H1 (cell line): ENCODE measurements at regions not wholly inside any gene's neighbourhood (a gene's known extent, or its start where the extent isn't known, plus 50 kb on each side); places are given as distances from the start of the nearest gene placed in this dataset.

Source experiments
- CTCF ChIA-PET: fragments of 300-600 bp; sonication (Branson Sonifier 250); formaldehyde crosslinking; loops from one replicate; lab custom pipeline; 2021; ENCODE audit not compliant: partially characterized antibody; lab: Charles Lee
- POLR2A ChIA-PET: fragments of 300-600 bp; sonication (Branson Sonifier 250); formaldehyde crosslinking; loops from one replicate; lab custom pipeline; 2021; ENCODE audit warnings: inconsistent platforms; ENCODE audit not compliant: partially characterized antibody; lab: Charles Lee
- DNase-seq, 2 experiments: peaks; one replicate each; pipeline versions ENCODE4 v3.0.0 to v3.0.0-alpha.2; 2010 to 2022; ENCODE audit warnings: low spot score in 2 of 2, low read depth in 1 of 2, mixed read lengths in 1 of 2
- FAIRE-seq: peaks from 2 replicates; lab custom pipeline; 2011; peaks lifted over from hg19 to GRCh38; lab: Jason Lieb, UNC
- H2AFZ ChIP-seq: 2 replicates; pipeline ENCODE4 v1.8.1; 2012; ENCODE audit warnings: low read length, inconsistent platforms
- H2AK5ac ChIP-seq: 2 replicates; pipeline ENCODE4 v1.6.1; 2013; ENCODE audit warnings: low read depth, low read length
- H2BK120ac ChIP-seq: replicated peaks from 2 replicates; pipeline ENCODE3; 2013; ENCODE audit warnings: low read depth, low read length, inconsistent platforms
- H2BK12ac ChIP-seq: 2 replicates; pipeline ENCODE4 v1.6.1; 2013; ENCODE audit warnings: low read depth, low read length
- H2BK15ac ChIP-seq: 2 replicates; pipeline ENCODE4 v1.6.1; 2013; ENCODE audit warnings: low read length
- H2BK20ac ChIP-seq: 2 replicates; pipeline ENCODE4 v1.6.1; 2013; ENCODE audit warnings: low read length
- H2BK5ac ChIP-seq: 2 replicates; pipeline ENCODE4 v1.6.1; 2013; ENCODE audit warnings: low read depth, low read length
- H3K14ac ChIP-seq: 2 replicates; pipeline ENCODE4 v1.6.1; 2013; ENCODE audit warnings: inconsistent platforms; ENCODE audit not compliant: insufficient read length
- H3K18ac ChIP-seq: 2 replicates; pipeline ENCODE4 v1.6.1; 2013; ENCODE audit warnings: low read length; ENCODE audit errors: extremely low read depth
- H3K23ac ChIP-seq: 2 replicates; pipeline ENCODE4 v1.6.1; 2013; ENCODE audit warnings: inconsistent platforms; ENCODE audit not compliant: insufficient read length
- H3K23me2 ChIP-seq: 2 replicates; pipeline ENCODE4 v1.6.1; 2013; ENCODE audit warnings: low read depth, low read length
- H3K27ac ChIP-seq: 2 replicates; pipeline ENCODE4 v1.6.1; 2011; ENCODE audit warnings: low read depth, low read length, inconsistent platforms
- H3K27me3 ChIP-seq, 4 experiments: replicated peaks in 1 of 4; 1 replicate in 1 of 4; 2 replicates in 3 of 4; pipeline versions ENCODE4 v1.6.1 to v1.8.1; 2011 to 2013; ENCODE audit warnings: low read length in 3 of 4, mild to moderate bottlenecking in 3 of 4, inconsistent platforms in 2 of 4, mixed read lengths in 2 of 4, moderate library complexity in 1 of 4; ENCODE audit not compliant: control insufficient read depth in 3 of 4, insufficient read depth in 3 of 4; ENCODE audit errors: extremely low read depth in 1 of 4
- H3K36me3 ChIP-seq, 4 experiments: 2 replicates each; pipeline versions ENCODE4 v1.6.1 to v1.8.1; 2011 to 2013; ENCODE audit warnings: mild to moderate bottlenecking in 4 of 4, low read length in 3 of 4, moderate library complexity in 2 of 4, control low read depth in 1 of 4, inconsistent platforms in 1 of 4; ENCODE audit not compliant: insufficient read depth in 4 of 4, control insufficient read depth in 2 of 4
- H3K4ac ChIP-seq: replicated peaks from 2 replicates; pipeline ENCODE3; 2013; ENCODE audit warnings: low read length, low read depth, mixed read lengths, inconsistent platforms; ENCODE audit not compliant: insufficient read length
- H3K4me1 ChIP-seq, 4 experiments: replicated peaks in 1 of 4; 1 replicate in 1 of 4; 2 replicates in 3 of 4; pipeline versions ENCODE4 v1.6.1 to v1.8.1; 2011 to 2013; ENCODE audit warnings: low read length in 3 of 4, inconsistent platforms in 2 of 4, mixed read lengths in 1 of 4; ENCODE audit not compliant: insufficient read depth in 4 of 4, control insufficient read depth in 3 of 4
- H3K4me2 ChIP-seq, 2 experiments: 2 replicates each; pipeline versions ENCODE4 v1.6.1 to v1.8.1; 2011 to 2013; ENCODE audit warnings: low read depth in 2 of 2, low read length in 2 of 2, control low read depth in 1 of 2, inconsistent platforms in 1 of 2, mild to moderate bottlenecking in 1 of 2; ENCODE audit not compliant: insufficient read depth in 1 of 2
- H3K4me3 ChIP-seq, 4 experiments: fragments of 200-600, 300-600 bp in 1 of 4; sonication (generic), shearing (Covaris generic), sonication (Bioruptor Twin) in 1 of 4; 2 replicates each; pipeline versions ENCODE4 v1.5.1 to v1.8.1; 2011 to 2016; ENCODE audit warnings: low read length in 4 of 4, low read depth in 3 of 4, control low read depth in 2 of 4, inconsistent platforms in 2 of 4, mild to moderate bottlenecking in 2 of 4, mixed read lengths in 1 of 4, moderate library complexity in 1 of 4; ENCODE audit not compliant: insufficient read depth in 2 of 4; ENCODE audit errors: extremely low read depth in 1 of 4
- H3K56ac ChIP-seq: replicated peaks from 2 replicates; pipeline ENCODE3; 2013; ENCODE audit warnings: low read depth, mild to moderate bottlenecking, mixed read lengths, low read length, inconsistent platforms; ENCODE audit not compliant: insufficient read length
- H3K79me1 ChIP-seq: 2 replicates; pipeline ENCODE4 v1.6.1; 2013; ENCODE audit warnings: low read depth, low read length, control low read depth
- H3K79me2 ChIP-seq, 2 experiments: 2 replicates each; pipeline versions ENCODE4 v1.6.1 to v1.8.1; 2012 to 2013; ENCODE audit warnings: low read length in 2 of 2, mild to moderate bottlenecking in 2 of 2, inconsistent platforms in 1 of 2; ENCODE audit not compliant: insufficient read depth in 2 of 2, control insufficient read depth in 1 of 2
- H3K9ac ChIP-seq, 4 experiments: replicated peaks in 1 of 4; 1 replicate in 1 of 4; 2 replicates in 3 of 4; pipeline versions ENCODE4 v1.6.1 to v1.8.1; 2011 to 2013; ENCODE audit warnings: low read depth in 3 of 4, low read length in 3 of 4, control low read depth in 2 of 4, mild to moderate bottlenecking in 2 of 4, moderate library complexity in 2 of 4, inconsistent platforms in 1 of 4; ENCODE audit errors: extremely low read depth in 1 of 4
- H3K9me3 ChIP-seq, 2 experiments: 2 replicates each; pipeline versions ENCODE4 v1.6.1 to v1.8.1; 2012 to 2013; ENCODE audit warnings: mild to moderate bottlenecking in 2 of 2, moderate library complexity in 2 of 2, control low read depth in 1 of 2, inconsistent platforms in 1 of 2, low read depth in 1 of 2, low read length in 1 of 2, mixed read lengths in 1 of 2; ENCODE audit not compliant: insufficient read depth in 2 of 2
- H4K20me1 ChIP-seq, 2 experiments: replicated peaks in 1 of 2; 2 replicates each; pipeline versions ENCODE3 to v1.8.1; 2011 to 2013; ENCODE audit warnings: inconsistent platforms in 2 of 2, low read length in 2 of 2, mild to moderate bottlenecking in 1 of 2; ENCODE audit not compliant: insufficient read depth in 2 of 2, control insufficient read depth in 1 of 2
- H4K5ac ChIP-seq: 2 replicates; pipeline ENCODE4 v1.6.1; 2013; ENCODE audit warnings: low read length, low read depth, mixed read lengths, inconsistent platforms; ENCODE audit not compliant: insufficient read length
- H4K8ac ChIP-seq: 2 replicates; pipeline ENCODE4 v1.8.0; 2013; ENCODE audit warnings: mild to moderate bottlenecking, moderate library complexity, low read length, inconsistent platforms; ENCODE audit not compliant: insufficient read depth; ENCODE audit errors: extremely low read depth
- H4K91ac ChIP-seq: replicated peaks from 2 replicates; pipeline ENCODE3; 2013; ENCODE audit warnings: low read length, mixed read lengths, inconsistent platforms; ENCODE audit not compliant: insufficient read length
- ASH2L ChIP-seq: fragments of 200-600, 300-600 bp; sonication (generic); IDR thresholded peaks from one replicate; pipeline ENCODE4 v1.7.1; 2017; ENCODE audit warnings: low read length
- ATF2 ChIP-seq: IDR thresholded peaks from 2 replicates; pipeline ENCODE4 v1.6.1; 2012; ENCODE audit warnings: low read length, inconsistent platforms
- BRCA1 ChIP-seq: IDR thresholded peaks from 2 replicates; pipeline ENCODE4 v1.6.1; 2012; ENCODE audit warnings: low read depth, low read length, improper control_type of control experiment
- EZH2 ChIP-seq: fragments of 200-600 bp; sonication (generic); IDR thresholded peaks from 2 replicates; pipeline ENCODE4 v1.7.1; 2012; ENCODE audit warnings: low read depth, mild to moderate bottlenecking, moderate library complexity, low read length, inconsistent platforms; ENCODE audit not compliant: severe bottlenecking
- MAX ChIP-seq: IDR thresholded peaks from 2 replicates; pipeline ENCODE4 v1.6.1; 2012; ENCODE audit warnings: inconsistent platforms
- RAD21 ChIP-seq, 2 experiments: IDR thresholded peaks in 1 of 2; conservative IDR thresholded peaks in 1 of 2; 2 replicates each; pipeline ENCODE4 v1.6.1; 2011; ENCODE audit warnings: low read depth in 2 of 2, low read length in 2 of 2, improper control_type of control experiment in 1 of 2, inconsistent platforms in 1 of 2, mild to moderate bottlenecking in 1 of 2, moderate library complexity in 1 of 2
- RXRA ChIP-seq: IDR thresholded peaks from 2 replicates; pipeline ENCODE4 v1.6.1; 2011; ENCODE audit warnings: low read depth, mild to moderate bottlenecking, low read length, moderate library complexity; ENCODE audit not compliant: insufficient read depth
- SIN3A ChIP-seq, 2 experiments: IDR thresholded peaks in 1 of 2; conservative IDR thresholded peaks in 1 of 2; 2 replicates each; pipeline ENCODE4 v1.6.1; 2011 to 2012; ENCODE audit warnings: low read length in 2 of 2, improper control_type of control experiment in 1 of 2, low read depth in 1 of 2, mild to moderate bottlenecking in 1 of 2
- SIRT6 ChIP-seq: IDR thresholded peaks from one replicate; pipeline ENCODE4 v1.7.1; 2012; ENCODE audit warnings: low read length, inconsistent platforms
- SIX5 ChIP-seq: IDR thresholded peaks from 2 replicates; pipeline ENCODE4 v1.6.1; 2011; ENCODE audit warnings: mild to moderate bottlenecking, low read depth, low read length
- SP2 ChIP-seq: IDR thresholded peaks from 2 replicates; pipeline ENCODE4 v1.6.1; 2012; ENCODE audit warnings: mild to moderate bottlenecking, low read length, inconsistent platforms
- TAF1 ChIP-seq: IDR thresholded peaks from 2 replicates; pipeline ENCODE4 v1.6.1; 2011; ENCODE audit warnings: mild to moderate bottlenecking, low read depth, low read length
- WGBS, 2 experiments: shearing (Covaris generic) in 1 of 2; methylation state at CpG; one replicate each; pipeline versions ENCODE4 v1.1.6 to v1.1.7; 2013 to 2015; ENCODE audit warnings: low lambda C conversion rate in 2 of 2, mixed read lengths in 2 of 2, inconsistent platforms in 1 of 2, low coverage in 1 of 2, missing lambda C conversion rate in 1 of 2; ENCODE audit not compliant: insufficient replicate concordance in 2 of 2, insufficient coverage in 1 of 2, insufficient read length in 1 of 2; ENCODE audit errors: extremely low coverage in 1 of 2, missing lambda C conversion rate in 1 of 2; 5-methylcytosine and 5-hydroxymethylcytosine counted together

- H3K79me1 ChIP-seq, result no peaks in the 10 kb centered on the region
- H2BK5ac ChIP-seq, result no peak overlapping the region
- no peak overlapping the region for H3K4ac ChIP-seq
- no peak overlapping the region for H2BK120ac ChIP-seq
- H3K27me3 ChIP-seq, result no peaks in the 10 kb centered on the region
- WGBS, 2 experiments, result 90% methylated on average over 6 of the region's 6 CpGs; no CpG with 5 or more reads in 1 of the 2 experiments
- H3K23me2 ChIP-seq, result no peaks in the 10 kb centered on the region
- H3K36me3 ChIP-seq, result no peaks in the 10 kb centered on the region
- DNase-seq, result no peak
- no peak overlapping the region for H3K56ac ChIP-seq
- H2AK5ac ChIP-seq, result no peak overlapping the region
- ChIA-PET CTCF (no interaction called here), POLR2A (no interaction called here)
- FAIRE-seq, result no peak
- H2BK20ac ChIP-seq, result no peak overlapping the region
- H3K79me2 ChIP-seq, result no peaks in the 10 kb centered on the region
- no peak overlapping the region for H3K4me2 ChIP-seq
- H3K27ac ChIP-seq, result no peak overlapping the region
- no peak overlapping the region for H3K4me3 ChIP-seq
- no peak overlapping the region for H4K8ac ChIP-seq
- no peak overlapping the region for H2BK15ac ChIP-seq
- no peak overlapping the region for H2BK12ac ChIP-seq
- no peak overlapping the region for H3K14ac ChIP-seq
- no peak overlapping the region for H3K23ac ChIP-seq
- no peak overlapping the region for H3K18ac ChIP-seq
- H2AFZ ChIP-seq, result no peak overlapping the region
- H4K5ac ChIP-seq, result no peak overlapping the region
- H4K20me1 ChIP-seq, result no peaks in the 10 kb centered on the region
- no peak overlapping the region for H4K91ac ChIP-seq
- no peaks in the 10 kb centered on the region for H3K4me1 ChIP-seq
- H3K9ac ChIP-seq, result no peak overlapping the region
- H3K9me3 ChIP-seq, result no peaks in the 10 kb centered on the region
- no peak for TF ChIP-seq RAD21 (IDR thresholded peaks at IDR 0.05 in 1 of 2, conservative IDR thresholded peaks at IDR 0.05 in 1 of 2; ENCODE audit: low read depth in 2 of 2, low read length in 2 of 2)
- TF ChIP-seq SIN3A (conservative IDR thresholded peaks at IDR 0.05 in 1 of 2, IDR thresholded peaks at IDR 0.05 in 1 of 2; ENCODE audit: low read depth in 1 of 2, low read length in 2 of 2), result no peak
- TF ChIP-seq ASH2L, result no peak
- TF ChIP-seq SIRT6, result no peak
- TF ChIP-seq MAX, result no peak
- TF ChIP-seq ATF2, result no peak
- TF ChIP-seq SP2, result no peak
- no peak for TF ChIP-seq EZH2
- no peak for TF ChIP-seq BRCA1
- no peak for TF ChIP-seq SIX5
- no peak for TF ChIP-seq TAF1
- TF ChIP-seq RXRA, result no peak
Observed at GRCh38 chr12:91993287-91994017, 152.2 kb downstream of the BTG1 start.
